ENCODE measurements at regions not wholly inside any gene's neighbourhood (a gene's known extent, or its start where the extent isn't known, plus 50 kb on each side); places are given as distances from the start of the nearest gene placed in this dataset.
A peak's percentile ranks its signal among the peaks of the same experiment; 100 is the strongest.

DNA sequence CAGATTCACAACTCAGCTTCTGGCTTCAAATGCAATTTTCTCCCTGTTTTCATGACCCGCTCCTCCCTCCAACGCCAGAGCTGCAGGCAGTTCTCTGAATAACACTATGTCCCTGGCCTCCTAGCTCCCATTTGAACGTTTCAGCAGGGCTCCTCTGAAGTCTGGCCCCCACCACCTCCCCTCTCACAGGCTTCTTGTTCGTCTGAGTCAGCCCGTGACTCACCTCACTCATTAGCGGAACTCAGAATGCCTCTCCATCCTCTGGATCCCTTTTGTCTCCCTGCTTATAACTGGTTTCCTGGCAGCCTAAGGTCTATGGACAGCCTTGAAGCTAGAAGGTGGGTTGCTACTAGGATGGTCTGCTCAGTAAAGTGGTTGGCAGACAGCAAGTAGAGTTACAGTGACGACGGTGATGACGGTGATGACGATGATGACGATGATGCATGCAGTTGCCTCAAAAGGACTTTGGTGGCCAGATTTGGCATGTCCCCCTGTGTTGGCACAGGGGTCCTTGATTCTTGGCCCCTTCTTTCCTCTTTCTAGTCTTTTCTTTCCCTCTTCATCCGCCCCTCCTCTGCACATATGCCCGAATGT, 83.3 kb upstream of the MKLN1 start:
- DNase-seq, result no peak

DNA sequence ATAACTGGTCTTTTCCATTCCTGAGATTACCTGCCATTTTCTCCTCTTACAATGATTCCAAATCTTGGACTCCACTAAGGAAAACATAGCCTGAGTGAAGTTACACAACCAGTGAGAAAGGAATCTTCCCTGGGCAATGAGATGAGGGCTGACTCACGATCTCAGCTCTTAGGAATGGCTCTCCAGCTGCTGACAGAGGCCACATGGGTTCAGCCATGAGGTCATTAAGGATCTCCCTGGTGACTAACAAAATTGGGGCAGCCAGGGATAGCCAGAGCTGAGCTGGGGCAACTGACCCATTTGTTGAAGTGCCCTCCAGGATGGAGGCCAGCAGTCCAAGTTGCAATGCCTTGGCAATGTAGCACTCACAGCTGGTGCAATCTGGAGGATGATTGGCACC, 78.7 kb upstream of the MKLN1 start:
- no peak for DNase-seq

- DNase-seq, result no peak
Observed at GRCh38 chr7:131249483-131249882, 78.2 kb upstream of the MKLN1 start.

DNA sequence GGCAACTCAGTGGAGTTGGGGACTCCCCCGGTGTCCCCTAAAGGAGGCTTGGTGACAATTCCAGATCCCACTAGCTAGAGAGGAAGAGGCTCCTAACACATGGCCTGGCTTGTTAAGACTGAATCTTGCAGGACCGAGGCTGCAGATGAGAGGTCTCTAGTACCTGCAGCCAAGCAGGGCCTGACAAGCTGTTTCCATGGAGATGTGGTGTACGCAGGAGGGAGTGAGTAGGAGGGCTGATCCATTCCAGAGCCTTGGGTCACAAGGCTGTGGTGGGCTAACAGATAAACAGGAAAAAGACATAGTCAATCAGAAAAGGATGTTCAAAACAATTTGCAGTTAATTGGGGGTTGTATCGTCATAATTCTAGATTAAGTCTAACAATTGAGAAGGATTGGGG, 77.3 kb upstream of the MKLN1 start:
- peak; percentile 71 for DNase-seq

DNA sequence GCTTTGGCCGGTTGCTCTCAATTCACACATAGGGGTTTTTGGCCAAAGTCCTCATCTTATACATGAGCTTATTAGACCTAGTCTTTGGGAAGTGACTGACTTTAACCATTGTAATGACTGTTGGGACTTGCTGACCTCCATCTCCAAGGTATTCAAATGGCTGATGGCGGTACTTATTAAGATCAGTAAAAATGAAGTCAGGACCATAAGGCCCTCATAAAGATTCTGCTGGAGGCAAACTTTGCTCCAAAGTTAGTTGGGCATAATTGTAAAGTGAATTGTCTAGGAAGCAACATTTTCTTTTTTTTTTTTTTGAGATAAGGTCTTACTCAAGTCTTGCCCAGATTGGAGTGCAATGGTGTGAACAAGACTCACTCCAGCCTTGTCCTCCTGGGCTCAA, 76.3 kb upstream of the MKLN1 start:
- no peak for DNase-seq

GRCh38 chr7:131252976-131253375, 74.7 kb upstream of the MKLN1 start:
- no peak for DNase-seq

DNA sequence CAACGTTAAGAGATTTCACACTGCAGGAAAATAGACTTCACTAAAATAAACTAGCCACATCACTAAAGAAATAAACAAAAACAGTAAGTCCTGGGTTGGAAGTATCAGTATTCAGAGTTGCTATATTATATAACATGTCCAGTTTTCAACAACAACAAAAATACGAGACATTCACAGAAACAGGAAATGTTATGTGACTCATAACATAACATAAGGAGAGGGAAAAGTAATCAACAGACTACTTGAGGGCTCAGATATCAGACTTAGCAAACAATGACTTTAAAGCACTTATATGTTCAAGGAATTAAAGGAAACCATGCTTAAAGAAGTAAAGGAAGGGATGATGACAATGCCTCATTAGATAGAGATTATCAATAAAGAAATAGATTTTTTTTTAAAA, 73.5 kb upstream of the MKLN1 start:
- no peak for DNase-seq

- no peak for DNase-seq
Observed at GRCh38 chr7:131255242-131255641, 72.4 kb upstream of the MKLN1 start.

GRCh38 chr7:131261476-131261994, 66.1 kb upstream of the MKLN1 start:
- DNase-seq, result no peak

DNA sequence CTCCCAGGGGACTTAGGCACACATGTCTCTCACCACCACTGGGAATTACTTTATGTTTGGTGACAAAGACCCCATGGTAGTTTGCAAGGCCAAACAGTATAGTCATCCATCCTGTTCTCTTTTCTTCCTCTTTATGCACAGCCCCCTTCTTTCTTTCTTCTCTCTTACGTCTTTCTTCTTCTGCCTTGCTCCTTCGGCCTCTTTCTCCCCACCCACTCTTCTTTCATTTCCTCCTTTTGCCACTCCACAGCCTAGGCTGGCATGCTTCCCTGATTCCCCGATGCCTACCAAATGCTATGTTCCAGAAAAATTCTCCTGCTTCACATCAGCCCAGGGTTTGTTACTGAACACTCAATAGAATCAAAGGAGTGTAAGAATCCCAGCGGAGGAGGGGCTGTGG, 62.4 kb upstream of the MKLN1 start:
- DNase-seq, result no peak

DNA sequence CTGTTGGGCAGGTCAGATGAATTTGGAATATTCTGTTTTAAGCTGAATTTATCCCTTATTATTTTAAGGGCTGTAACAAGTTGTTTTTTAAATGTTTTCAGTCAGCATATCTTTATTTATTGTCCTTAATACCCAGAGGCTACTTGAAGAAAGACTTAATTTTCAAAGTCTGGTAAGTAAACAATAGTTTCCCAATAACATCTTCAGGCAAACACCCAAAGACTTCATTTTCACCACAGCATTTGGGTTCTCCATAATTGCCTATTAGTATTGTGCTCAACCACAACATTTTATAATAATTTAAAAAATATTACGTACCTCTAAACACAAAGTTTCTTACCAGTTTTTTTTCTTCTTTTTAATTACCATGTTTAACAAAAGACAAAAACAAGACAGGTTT, 60.0 kb upstream of the MKLN1 start:
- DNase-seq, result no peak

DNA sequence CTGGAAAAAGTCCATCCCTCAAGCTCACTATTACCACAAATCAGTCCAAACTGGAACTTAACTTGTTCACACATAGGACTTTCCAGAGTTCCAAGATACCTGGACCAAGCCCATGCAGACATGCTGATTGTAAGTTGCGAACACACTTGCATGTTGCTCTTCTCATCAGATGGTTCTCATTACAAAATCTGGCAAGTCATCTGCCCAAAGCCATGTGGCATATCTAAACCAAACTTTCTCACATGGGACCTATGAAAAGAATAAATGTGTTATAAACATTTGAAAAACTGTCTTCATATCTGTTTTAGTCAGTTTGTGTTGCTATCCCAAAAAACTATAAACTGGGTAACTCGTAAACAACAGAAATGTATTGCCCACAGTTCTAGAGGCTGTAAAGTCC, 58.8 kb upstream of the MKLN1 start:
- DNase-seq, result no peak

DNA sequence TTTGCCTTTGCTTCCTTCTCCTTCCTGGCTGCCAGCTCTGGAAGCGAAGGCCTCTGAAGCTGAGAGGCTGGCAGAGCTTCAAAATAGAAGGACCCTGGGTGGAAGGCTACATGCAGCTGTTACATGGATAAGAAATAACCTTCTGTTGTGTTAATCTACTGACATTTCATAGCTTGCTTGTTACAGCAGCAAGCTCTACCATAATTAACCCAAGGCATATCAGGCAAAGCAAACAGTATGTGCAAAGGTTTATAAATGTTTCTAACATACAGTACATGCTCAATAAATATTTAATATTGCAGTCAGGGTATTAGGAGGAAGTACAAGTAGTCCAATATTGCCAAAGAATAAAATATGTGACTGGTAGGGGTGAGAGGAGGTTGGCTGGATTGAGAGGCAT, 55.6 kb upstream of the MKLN1 start:
- no peak for DNase-seq

GRCh38 chr7:131274986-131275385, 52.7 kb upstream of the MKLN1 start:
- no peak for DNase-seq

DNA sequence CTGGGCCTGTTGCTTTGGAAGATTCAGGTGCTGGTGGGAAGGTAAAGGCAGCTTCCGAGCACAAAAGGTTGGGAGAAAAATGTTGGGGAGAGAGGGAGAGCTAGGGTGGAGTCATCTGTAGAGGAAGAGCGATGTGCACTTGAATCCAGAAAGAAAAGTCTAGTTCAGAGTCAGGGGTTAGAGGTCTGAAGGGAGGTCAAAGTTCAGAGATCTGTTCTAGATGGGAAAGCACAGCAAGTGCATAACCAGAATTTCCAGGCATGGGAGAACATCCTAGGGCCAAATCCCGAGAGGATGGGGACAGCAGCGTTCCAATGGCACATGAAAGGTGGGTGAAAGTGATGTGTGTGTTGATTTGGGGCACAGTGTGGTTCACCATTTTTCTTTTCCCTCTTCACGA, 51.5 kb upstream of the MKLN1 start:
- DNase-seq, result no peak

GRCh38 chr7:131276748-131277147, 50.9 kb upstream of the MKLN1 start:
- DNase-seq, result no peak
